ENCODE measurements at regions not wholly inside any gene's neighbourhood (a gene's known extent, or its start where the extent isn't known, plus 50 kb on each side); places are given as distances from the start of the nearest gene placed in this dataset.

DNA sequence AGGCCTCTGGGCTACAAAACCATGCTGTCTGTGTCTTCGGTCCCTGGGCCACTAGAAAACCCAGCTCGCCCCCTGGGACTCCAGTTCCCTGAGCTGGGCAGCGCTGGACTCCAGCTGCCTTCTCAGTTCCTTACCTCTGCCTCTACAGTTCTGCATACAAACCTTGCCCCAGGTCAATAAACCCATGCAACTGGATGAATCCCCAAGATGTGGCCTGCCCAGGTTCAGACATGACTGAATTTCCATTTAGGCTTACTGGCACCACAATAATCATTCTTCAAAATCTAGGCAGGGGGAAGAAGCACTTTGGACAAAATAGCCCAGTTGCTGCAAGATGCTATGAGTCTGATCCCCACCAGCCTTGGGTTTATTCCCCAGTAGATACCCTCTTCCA, 159.5 kb downstream of the RRAGC start:
- TF ChIP-seq POLR2A (IDR thresholded peaks at IDR 0.05): no peak
- TF ChIP-seq, protein P1, sequence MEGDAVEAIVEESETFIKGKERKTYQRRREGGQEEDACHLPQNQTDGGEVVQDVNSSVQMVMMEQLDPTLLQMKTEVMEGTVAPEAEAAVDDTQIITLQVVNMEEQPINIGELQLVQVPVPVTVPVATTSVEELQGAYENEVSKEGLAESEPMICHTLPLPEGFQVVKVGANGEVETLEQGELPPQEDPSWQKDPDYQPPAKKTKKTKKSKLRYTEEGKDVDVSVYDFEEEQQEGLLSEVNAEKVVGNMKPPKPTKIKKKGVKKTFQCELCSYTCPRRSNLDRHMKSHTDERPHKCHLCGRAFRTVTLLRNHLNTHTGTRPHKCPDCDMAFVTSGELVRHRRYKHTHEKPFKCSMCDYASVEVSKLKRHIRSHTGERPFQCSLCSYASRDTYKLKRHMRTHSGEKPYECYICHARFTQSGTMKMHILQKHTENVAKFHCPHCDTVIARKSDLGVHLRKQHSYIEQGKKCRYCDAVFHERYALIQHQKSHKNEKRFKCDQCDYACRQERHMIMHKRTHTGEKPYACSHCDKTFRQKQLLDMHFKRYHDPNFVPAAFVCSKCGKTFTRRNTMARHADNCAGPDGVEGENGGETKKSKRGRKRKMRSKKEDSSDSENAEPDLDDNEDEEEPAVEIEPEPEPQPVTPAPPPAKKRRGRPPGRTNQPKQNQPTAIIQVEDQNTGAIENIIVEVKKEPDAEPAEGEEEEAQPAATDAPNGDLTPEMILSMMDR (IDR thresholded peaks at IDR 0.05): no peak

DNA sequence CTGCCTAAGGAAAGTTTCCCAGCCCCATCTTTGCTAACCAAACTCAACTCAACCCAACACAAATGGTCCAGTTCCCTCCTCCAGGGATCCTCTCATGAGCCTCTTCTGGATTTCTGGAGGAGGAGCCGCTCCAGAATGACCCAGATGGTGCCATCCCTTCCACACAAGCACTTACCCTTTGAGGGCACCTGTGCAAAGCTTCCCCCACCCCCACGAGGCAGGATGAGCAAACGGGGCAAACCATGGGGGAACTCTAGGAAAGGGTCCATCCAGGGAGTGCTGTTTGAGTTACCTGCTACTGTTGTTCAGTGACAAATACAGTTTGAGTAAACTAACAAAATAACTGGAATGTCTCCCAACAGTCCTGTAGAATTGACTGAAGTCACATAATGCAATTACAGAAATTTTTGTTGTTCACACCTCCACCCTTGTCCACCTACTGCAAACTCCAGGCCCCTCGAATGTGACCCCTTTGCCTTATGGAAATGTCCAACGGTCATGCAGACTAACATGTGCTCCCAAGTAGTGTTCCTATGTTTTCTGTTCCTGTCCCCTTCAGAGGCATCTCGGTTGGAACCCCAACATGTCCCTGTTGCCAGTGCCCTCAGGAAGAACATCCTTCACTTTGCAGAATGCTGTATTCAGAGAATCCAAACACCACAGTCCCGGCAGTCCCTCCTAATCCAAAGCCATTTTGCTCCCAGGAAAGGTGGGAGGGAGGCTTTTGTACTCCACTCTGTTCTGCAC, 160.1 kb downstream of the RRAGC start:
- 59 to 75% (median 64%) methylated on average over 7 of the region's 7 CpGs for WGBS, 4 donors
- no peak for TF ChIP-seq POLR2A (IDR thresholded peaks at IDR 0.05)
- TF ChIP-seq, protein P1 (IDR thresholded peaks at IDR 0.05): no peak
- no peaks in the 10 kb centered on the region for H3K36me3 ChIP-seq (replicated peaks in 1 of 2)

More for the DNA sequence above, 159.5 kb downstream of the RRAGC start:
- no peak overlapping the region for H3K27ac ChIP-seq
- no peaks in the 10 kb centered on the region for H3K27me3 ChIP-seq
- 72 to 90% (median 86%) methylated on average over 2 to 3 of the region's 3 CpGs for WGBS, 4 donors
- DNase-seq: no peak
- no peaks in the 10 kb centered on the region for H3K36me3 ChIP-seq (replicated peaks in 1 of 2)
- no peak overlapping the region for H3K4me3 ChIP-seq
- intact Hi-C loops (cut with DNase I): no loop called here
- H3K9me3 ChIP-seq (replicated peaks in 1 of 3): no peaks in the 10 kb centered on the region
- H3K4me1 ChIP-seq (replicated peaks in 1 of 2): no peaks in the 10 kb centered on the region

DNA sequence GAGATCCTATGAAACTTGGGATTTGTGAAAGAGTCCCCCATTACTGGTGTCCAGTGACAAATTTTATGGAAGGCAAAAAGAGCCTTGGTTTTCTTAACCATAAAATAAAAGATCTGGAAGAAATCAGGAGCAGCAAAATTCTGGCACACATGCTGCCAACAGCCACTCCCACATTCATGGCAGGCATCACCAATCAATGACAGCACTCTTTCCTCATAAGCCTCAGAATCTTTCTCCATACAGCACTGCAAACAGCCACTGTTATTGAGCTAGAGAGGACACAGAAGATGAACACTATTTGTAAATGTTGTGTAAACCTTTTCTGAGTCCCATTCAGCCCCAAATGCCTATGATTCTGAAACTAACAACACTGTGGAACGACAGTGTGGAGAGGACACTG, 162.2 kb downstream of the RRAGC start:
- Histone ChIP-seq H3K27me3 (no peaks in the 10 kb centered on the region), H3K4me3 (no peak overlapping the region), H3K27ac (no peak overlapping the region), H3K9me3 (replicated peaks in 1 of 3) (no peaks in the 10 kb centered on the region), H3K36me3 (replicated peaks in 1 of 2) (no peaks in the 10 kb centered on the region), H3K4me1 (replicated peaks in 1 of 2) (no peaks in the 10 kb centered on the region)
- intact Hi-C loops (cut with DNase I): no loop called here
- no peak for TF ChIP-seq POLR2A (IDR thresholded peaks at IDR 0.05)
- TF ChIP-seq, protein P1 (IDR thresholded peaks at IDR 0.05): no peak
- WGBS, 4 donors: 47 to 71% (median 61%) methylated on average over 1 of the region's 1 CpG
- DNase-seq: no peak

More for the DNA sequence above, 160.1 kb downstream of the RRAGC start:
- H3K4me3 ChIP-seq: no peak overlapping the region
- H3K4me1 ChIP-seq (replicated peaks in 1 of 2): no peaks in the 10 kb centered on the region
- no peak for DNase-seq
- intact Hi-C loops (cut with DNase I): no loop called here
- H3K27me3 ChIP-seq: no peaks in the 10 kb centered on the region
- H3K27ac ChIP-seq: no peak overlapping the region
- H3K9me3 ChIP-seq (replicated peaks in 1 of 3): no peaks in the 10 kb centered on the region

DNA sequence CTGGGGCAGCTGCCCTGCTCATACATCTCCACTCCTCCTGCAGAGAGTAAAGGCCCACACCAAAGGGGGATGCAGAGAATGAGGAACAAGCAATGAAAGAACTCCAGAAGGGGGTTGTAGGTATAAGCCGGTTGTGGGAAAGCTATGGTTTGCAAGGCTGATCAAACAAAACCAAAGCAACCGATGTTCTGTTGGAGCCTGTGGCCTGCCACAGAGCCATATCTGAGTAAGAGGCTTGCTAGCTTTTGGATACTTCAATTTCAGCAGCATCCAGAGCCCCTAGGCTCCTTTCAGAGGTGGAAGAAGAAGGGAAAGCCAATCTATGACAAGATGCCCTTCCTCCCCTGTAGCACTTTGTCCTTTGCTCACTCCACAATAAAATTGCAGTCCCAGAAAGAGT, 163.2 kb downstream of the RRAGC start:
- H3K36me3 ChIP-seq (replicated peaks in 1 of 2): no peaks in the 10 kb centered on the region
- no peak for DNase-seq
- H3K27me3 ChIP-seq: no peaks in the 10 kb centered on the region
- WGBS, 4 donors: 73 to 95% (median 89%) methylated on average over 2 of the region's 2 CpGs
- intact Hi-C loops (cut with DNase I): no loop called here
- TF ChIP-seq, protein P1 (IDR thresholded peaks at IDR 0.05): no peak
- no peak for TF ChIP-seq POLR2A (IDR thresholded peaks at IDR 0.05)
- no peaks in the 10 kb centered on the region for H3K9me3 ChIP-seq (replicated peaks in 1 of 3)
- no peak overlapping the region for H3K4me3 ChIP-seq
- no peaks in the 10 kb centered on the region for H3K4me1 ChIP-seq (replicated peaks in 1 of 2)
- H3K27ac ChIP-seq: no peak overlapping the region

Data from adrenal gland (tissue), 9 donors.